ENCODE measurements at regions not wholly inside any gene's neighbourhood (a gene's known extent, or its start where the extent isn't known, plus 50 kb on each side); places are given as distances from the start of the nearest gene placed in this dataset.

DNA sequence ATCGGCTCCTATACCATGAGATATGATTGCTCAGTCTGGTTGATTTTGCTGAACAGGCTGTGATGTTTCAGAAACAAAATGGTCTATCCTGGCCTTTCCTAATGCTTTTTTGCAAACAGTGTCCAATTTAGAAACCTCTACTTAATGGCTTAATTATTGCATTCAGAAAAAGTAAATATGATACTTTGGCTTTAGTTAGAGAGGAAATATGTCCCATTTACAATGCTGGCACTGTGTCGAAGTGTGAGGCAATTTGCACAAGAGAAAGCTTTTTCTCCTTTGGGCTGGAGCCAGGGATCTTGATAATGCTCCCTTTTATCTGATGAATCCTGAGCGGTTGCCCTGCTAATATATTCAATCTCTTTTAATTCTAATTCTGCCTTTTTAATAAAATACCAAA lies 418.9 kb downstream of the EPHA4 start:
- Histone ChIP-seq H2BK120ac (ENCODE audit: low read depth, low read length, poor library complexity, severe bottlenecking) (no peak overlapping the region), H2BK5ac (ENCODE audit: insufficient read length, low read length) (no peak overlapping the region), H2AK5ac (ENCODE audit: insufficient read length, low read length) (no peak overlapping the region), H3K9ac (ENCODE audit: extremely low read depth, insufficient read length, low read length) (no peak overlapping the region), H3T11ph (ENCODE audit: low read length) (no peak overlapping the region), H2AFZ (ENCODE audit: low read length) (no peak overlapping the region), H3K14ac (ENCODE audit: insufficient read depth, low read length) (no peak overlapping the region), H4K5ac (ENCODE audit: insufficient read length, low read depth, low read length) (no peak overlapping the region), H2BK15ac (ENCODE audit: low read depth, low read length) (no peak overlapping the region), H3K4ac (ENCODE audit: low read depth, low read length) (no peak overlapping the region), H4K91ac (ENCODE audit: insufficient read length, low read depth, low read length) (no peak overlapping the region), H3K23ac (ENCODE audit: insufficient read length, low read depth, low read length) (no peak overlapping the region), H3K56ac (ENCODE audit: insufficient read length, low read depth, low read length) (no peak overlapping the region), H3K4me2 (ENCODE audit: insufficient read depth, insufficient read length, low read length) (no peak overlapping the region), H3K4me1 (ENCODE audit: insufficient read depth, low read length) (no peaks in the 10 kb centered on the region), H3K18ac (ENCODE audit: insufficient read length, low read depth, low read length) (no peak overlapping the region), H3K27me3 (ENCODE audit: insufficient read depth, low read length) (no peaks in the 10 kb centered on the region), H3K23me2 (ENCODE audit: insufficient read length, low read depth, low read length, poor library complexity, severe bottlenecking) (no peaks in the 10 kb centered on the region), H3K79me1 (ENCODE audit: insufficient read depth, low read depth, low read length, poor library complexity, severe bottlenecking) (no peaks in the 10 kb centered on the region), H2BK12ac (ENCODE audit: insufficient read length, low read depth, low read length) (no peak overlapping the region), H3K9me3 (ENCODE audit: control insufficient read depth, low read depth, low read length) (no peaks in the 10 kb centered on the region), H3K79me2 (ENCODE audit: insufficient read depth, low read length) (no peaks in the 10 kb centered on the region), H2BK20ac (ENCODE audit: low read depth, low read length, poor library complexity, severe bottlenecking) (no peak overlapping the region), H4K8ac (replicated peaks; ENCODE audit: insufficient read length, low read depth, low read length) (no peak overlapping the region), H4K20me1 (ENCODE audit: control insufficient read depth, insufficient read depth, insufficient read length) (no peaks in the 10 kb centered on the region), H3K27ac (ENCODE audit: insufficient read length, low read depth, low read length) (no peak overlapping the region)
- TF ChIP-seq, protein P1, sequence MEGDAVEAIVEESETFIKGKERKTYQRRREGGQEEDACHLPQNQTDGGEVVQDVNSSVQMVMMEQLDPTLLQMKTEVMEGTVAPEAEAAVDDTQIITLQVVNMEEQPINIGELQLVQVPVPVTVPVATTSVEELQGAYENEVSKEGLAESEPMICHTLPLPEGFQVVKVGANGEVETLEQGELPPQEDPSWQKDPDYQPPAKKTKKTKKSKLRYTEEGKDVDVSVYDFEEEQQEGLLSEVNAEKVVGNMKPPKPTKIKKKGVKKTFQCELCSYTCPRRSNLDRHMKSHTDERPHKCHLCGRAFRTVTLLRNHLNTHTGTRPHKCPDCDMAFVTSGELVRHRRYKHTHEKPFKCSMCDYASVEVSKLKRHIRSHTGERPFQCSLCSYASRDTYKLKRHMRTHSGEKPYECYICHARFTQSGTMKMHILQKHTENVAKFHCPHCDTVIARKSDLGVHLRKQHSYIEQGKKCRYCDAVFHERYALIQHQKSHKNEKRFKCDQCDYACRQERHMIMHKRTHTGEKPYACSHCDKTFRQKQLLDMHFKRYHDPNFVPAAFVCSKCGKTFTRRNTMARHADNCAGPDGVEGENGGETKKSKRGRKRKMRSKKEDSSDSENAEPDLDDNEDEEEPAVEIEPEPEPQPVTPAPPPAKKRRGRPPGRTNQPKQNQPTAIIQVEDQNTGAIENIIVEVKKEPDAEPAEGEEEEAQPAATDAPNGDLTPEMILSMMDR (conservative IDR thresholded peaks at IDR 0.05) = no peak
- no peak overlapping the region for H3K27ac Mint-ChIP-seq
- DNase-seq = no peak
- no peaks in the 10 kb centered on the region; a peak in 1 of 7 replicates for H3K36me3 Mint-ChIP-seq (ENCODE audit: insufficient read depth in 1 of 3, low read depth in 3 of 3)
- no peak overlapping the region for H3K4me3 Mint-ChIP-seq
- no peaks in the 10 kb centered on the region for H3K9me3 Mint-ChIP-seq
- no CpG with 5 or more reads among the region's 3 CpGs for WGBS (ENCODE audit: extremely low coverage, insufficient read length, low lambda C conversion rate)
- H3K4me1 Mint-ChIP-seq = peaks cover 13 to 17% of the 10 kb centered on the region in 2 experiments
- no peaks in the 10 kb centered on the region for H3K27me3 Mint-ChIP-seq (ENCODE audit: low read depth)
